Esophagus muscularis mucosa (tissue), 4 donors: ENCODE measurements at regions not wholly inside any gene's neighbourhood (a gene's known extent, or its start where the extent isn't known, plus 50 kb on each side); places are given as distances from the start of the nearest gene placed in this dataset.

ENCODE experiments used
- DNase-seq: peaks from one replicate; pipeline ENCODE4 v3.0.0-alpha.2; 2017; ENCODE audit errors: extremely low spot score
- H3K27ac ChIP-seq, 4 donors: fragments of 200-600 bp; sonication (generic); replicated peaks in 1 of 4; 1 replicate in 3 of 4; 2 replicates in 1 of 4; pipeline ENCODE4 v1.5.1; 2016 to 2019; ENCODE audit warnings: mild to moderate bottlenecking in 1 of 4
- H3K27me3 ChIP-seq, 4 donors: fragments of 200-600 bp; sonication (generic); one replicate each; pipeline versions ENCODE4 v1.5.1 to v1.6.0; 2016 to 2019
- H3K36me3 ChIP-seq, 4 donors: fragments of 200-600 bp; sonication (generic); one replicate each; pipeline ENCODE4 v1.5.1; 2016 to 2019
- H3K4me1 ChIP-seq, 4 donors: fragments of 200-600 bp; sonication (generic); one replicate each; pipeline ENCODE4 v1.5.1; 2016 to 2019
- H3K4me3 ChIP-seq, 4 donors: fragments of 200-600 bp; sonication (generic); 1 replicate in 2 of 4; 2 replicates in 2 of 4; pipeline ENCODE4 v1.5.1; 2016 to 2019; ENCODE audit warnings: mild to moderate bottlenecking in 4 of 4, moderate library complexity in 1 of 4
- H3K9me3 ChIP-seq, 4 donors: fragments of 200-600 bp; sonication (generic); 1 replicate in 3 of 4; 2 replicates in 1 of 4; pipeline ENCODE4 v1.5.1; 2016 to 2019
- EP300 ChIP-seq: sonication (generic); formaldehyde crosslinking; IDR thresholded peaks from one replicate; pipeline ENCODE4 v1.6.1; 2017; ENCODE audit warnings: antibody characterized with exemption
- POLR2A ChIP-seq: fragments of 450-650 bp; IDR thresholded peaks from one replicate; pipeline ENCODE4 v1.6.1; 2017; ENCODE audit warnings: antibody characterized with exemption, moderate library complexity, mild to moderate bottlenecking, low read depth
- POLR2AphosphoS5 ChIP-seq, 2 donors: sonication (generic); formaldehyde crosslinking; IDR thresholded peaks; one replicate each; pipeline ENCODE4 v1.6.1; 2017; ENCODE audit warnings: antibody characterized with exemption in 2 of 2
- WGBS: methylation state at CpG from one replicate; pipeline ENCODE4 v1.1.5; 2018; 5-methylcytosine and 5-hydroxymethylcytosine counted together
- intact Hi-C: fragments of 100-400 bp; cut with DNase I; formaldehyde crosslinking; loops from one replicate; pipeline ENCODE4 v1.15.1; 2023
- TF ChIP-seq, protein P1 (sequence below), 3 experiments: fragments of 200-600 bp in 2 of 3; fragments of 450-650 bp in 1 of 3; sonication (generic) in 2 of 3; IDR thresholded peaks; one replicate each; pipeline ENCODE4 v1.5.1; 2017 to 2019; ENCODE audit warnings: antibody characterized with exemption in 3 of 3, mild to moderate bottlenecking in 2 of 3, moderate library complexity in 1 of 3

- WGBS = 55% methylated on average over 2 of the region's 2 CpGs
- no peak for DNase-seq
- no peak overlapping the region for H3K4me3 ChIP-seq
- no peak for TF ChIP-seq EP300
- no peak for TF ChIP-seq POLR2AphosphoS5 (IDR thresholded peaks at IDR 0.05)
- no peak for TF ChIP-seq POLR2A
- TF ChIP-seq, protein P1, sequence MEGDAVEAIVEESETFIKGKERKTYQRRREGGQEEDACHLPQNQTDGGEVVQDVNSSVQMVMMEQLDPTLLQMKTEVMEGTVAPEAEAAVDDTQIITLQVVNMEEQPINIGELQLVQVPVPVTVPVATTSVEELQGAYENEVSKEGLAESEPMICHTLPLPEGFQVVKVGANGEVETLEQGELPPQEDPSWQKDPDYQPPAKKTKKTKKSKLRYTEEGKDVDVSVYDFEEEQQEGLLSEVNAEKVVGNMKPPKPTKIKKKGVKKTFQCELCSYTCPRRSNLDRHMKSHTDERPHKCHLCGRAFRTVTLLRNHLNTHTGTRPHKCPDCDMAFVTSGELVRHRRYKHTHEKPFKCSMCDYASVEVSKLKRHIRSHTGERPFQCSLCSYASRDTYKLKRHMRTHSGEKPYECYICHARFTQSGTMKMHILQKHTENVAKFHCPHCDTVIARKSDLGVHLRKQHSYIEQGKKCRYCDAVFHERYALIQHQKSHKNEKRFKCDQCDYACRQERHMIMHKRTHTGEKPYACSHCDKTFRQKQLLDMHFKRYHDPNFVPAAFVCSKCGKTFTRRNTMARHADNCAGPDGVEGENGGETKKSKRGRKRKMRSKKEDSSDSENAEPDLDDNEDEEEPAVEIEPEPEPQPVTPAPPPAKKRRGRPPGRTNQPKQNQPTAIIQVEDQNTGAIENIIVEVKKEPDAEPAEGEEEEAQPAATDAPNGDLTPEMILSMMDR (IDR thresholded peaks at IDR 0.05) = no peak
- no peak overlapping the region for H3K27ac ChIP-seq
- H3K27me3 ChIP-seq = no peaks in the 10 kb centered on the region
- intact Hi-C loops = no loop called here
- H3K9me3 ChIP-seq = peaks cover 0 to 3% (median 0%) of the 10 kb centered on the region in 4 donors
- H3K36me3 ChIP-seq = no peaks in the 10 kb centered on the region
- H3K4me1 ChIP-seq = no peaks in the 10 kb centered on the region
These were observed 64.8 kb upstream of the CLSTN2 start for GRCh38 chr3:139870000-139870675.

GRCh38 chr3:139868773-139869172 is 66.2 kb upstream of the CLSTN2 start:
- no peak overlapping the region for H3K27ac ChIP-seq

GRCh38 chr3:139848660-139849059 is 86.3 kb upstream of the CLSTN2 start:
- Histone ChIP-seq H3K27me3 (no peaks in the 10 kb centered on the region), H3K36me3 (no peaks in the 10 kb centered on the region), H3K9me3 (peaks cover 0 to 9% (median 5%) of the 10 kb centered on the region in 4 donors), H3K4me3 (no peak overlapping the region), H3K4me1 (no peaks in the 10 kb centered on the region), H3K27ac (no peak overlapping the region)
- 57% methylated on average over 3 of the region's 3 CpGs for WGBS
- no peak for DNase-seq
- intact Hi-C loops = no loop called here
- TF ChIP-seq, protein P1 (IDR thresholded peaks at IDR 0.05) = no peak
- TF ChIP-seq POLR2AphosphoS5 (IDR thresholded peaks at IDR 0.05) (no peak), EP300 (no peak), POLR2A (no peak)

More at GRCh38 chr3:139868773-139869172, 66.2 kb upstream of the CLSTN2 start:
- TF ChIP-seq, protein P1 (IDR thresholded peaks at IDR 0.05) = no peak
- TF ChIP-seq POLR2A = no peak
- no peak for TF ChIP-seq EP300
- no peak for TF ChIP-seq POLR2AphosphoS5 (IDR thresholded peaks at IDR 0.05)
- 92% methylated on average over 2 of the region's 2 CpGs for WGBS
- intact Hi-C loops = no loop called here
- H3K36me3 ChIP-seq = no peaks in the 10 kb centered on the region
- H3K27me3 ChIP-seq = no peaks in the 10 kb centered on the region
- no peak for DNase-seq
- no peak overlapping the region for H3K4me3 ChIP-seq
- H3K4me1 ChIP-seq = no peaks in the 10 kb centered on the region
- no peaks in the 10 kb centered on the region for H3K9me3 ChIP-seq

- no peak overlapping the region for H3K4me3 ChIP-seq
- H3K27ac ChIP-seq = no peak overlapping the region
- no peaks in the 10 kb centered on the region for H3K27me3 ChIP-seq
- peaks cover 0 to 9% (median 4%) of the 10 kb centered on the region in 4 donors for H3K9me3 ChIP-seq
- 36% methylated on average over 1 of the region's 1 CpG for WGBS
- intact Hi-C loops = no loop called here
- TF ChIP-seq POLR2A (no peak), EP300 (no peak), POLR2AphosphoS5 (IDR thresholded peaks at IDR 0.05) (no peak)
- TF ChIP-seq, protein P1 (IDR thresholded peaks at IDR 0.05) = no peak
- DNase-seq = peak; percentile 53
- H3K4me1 ChIP-seq = no peaks in the 10 kb centered on the region
- H3K36me3 ChIP-seq = no peaks in the 10 kb centered on the region
These were observed 88.3 kb upstream of the CLSTN2 start for GRCh38 chr3:139846729-139847128.

DNA sequence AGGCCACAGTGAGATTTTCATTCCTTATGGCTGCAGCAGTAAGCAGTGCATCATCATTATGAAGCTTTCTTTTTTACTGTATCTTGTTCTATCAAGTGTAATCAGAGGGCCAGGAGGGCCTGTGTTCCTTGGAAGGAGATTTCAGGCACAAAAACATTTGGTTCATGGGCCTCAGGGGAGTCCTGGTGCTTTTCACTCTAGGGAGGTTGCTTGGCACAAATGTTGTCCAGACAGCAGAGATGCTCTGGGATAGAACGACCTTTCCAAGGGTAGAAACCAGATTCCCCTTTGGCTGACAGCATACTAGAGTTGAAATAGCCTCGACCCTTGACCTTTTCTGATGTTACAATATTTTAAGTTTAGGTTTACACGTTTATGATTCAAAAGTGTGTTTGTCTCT is 95.3 kb upstream of the CLSTN2 start:
- no peaks in the 10 kb centered on the region for H3K27me3 ChIP-seq
- WGBS = 57% methylated on average over 3 of the region's 3 CpGs
- H3K27ac ChIP-seq = no peak overlapping the region
- intact Hi-C loops = no loop called here
- no peaks in the 10 kb centered on the region for H3K9me3 ChIP-seq
- TF ChIP-seq, protein P1 (IDR thresholded peaks at IDR 0.05) = no peak
- TF ChIP-seq POLR2A (no peak), POLR2AphosphoS5 (IDR thresholded peaks at IDR 0.05) (no peak), EP300 (no peak)
- H3K4me3 ChIP-seq = no peak overlapping the region
- H3K4me1 ChIP-seq = peaks cover 0 to 16% (median 0%) of the 10 kb centered on the region in 4 donors
- no peaks in the 10 kb centered on the region for H3K36me3 ChIP-seq
- DNase-seq = peak; percentile 47
